Smooth muscle cell of the brain vasculature (primary cell): ENCODE measurements at regions not wholly inside any gene's neighbourhood (a gene's known extent, or its start where the extent isn't known, plus 50 kb on each side); places are given as distances from the start of the nearest gene placed in this dataset.

ENCODE experiments used
- DNase-seq: peaks from one replicate; pipeline ENCODE4 v3.0.0-alpha.2; 2012; ENCODE audit warnings: low read depth, low spot score

DNA sequence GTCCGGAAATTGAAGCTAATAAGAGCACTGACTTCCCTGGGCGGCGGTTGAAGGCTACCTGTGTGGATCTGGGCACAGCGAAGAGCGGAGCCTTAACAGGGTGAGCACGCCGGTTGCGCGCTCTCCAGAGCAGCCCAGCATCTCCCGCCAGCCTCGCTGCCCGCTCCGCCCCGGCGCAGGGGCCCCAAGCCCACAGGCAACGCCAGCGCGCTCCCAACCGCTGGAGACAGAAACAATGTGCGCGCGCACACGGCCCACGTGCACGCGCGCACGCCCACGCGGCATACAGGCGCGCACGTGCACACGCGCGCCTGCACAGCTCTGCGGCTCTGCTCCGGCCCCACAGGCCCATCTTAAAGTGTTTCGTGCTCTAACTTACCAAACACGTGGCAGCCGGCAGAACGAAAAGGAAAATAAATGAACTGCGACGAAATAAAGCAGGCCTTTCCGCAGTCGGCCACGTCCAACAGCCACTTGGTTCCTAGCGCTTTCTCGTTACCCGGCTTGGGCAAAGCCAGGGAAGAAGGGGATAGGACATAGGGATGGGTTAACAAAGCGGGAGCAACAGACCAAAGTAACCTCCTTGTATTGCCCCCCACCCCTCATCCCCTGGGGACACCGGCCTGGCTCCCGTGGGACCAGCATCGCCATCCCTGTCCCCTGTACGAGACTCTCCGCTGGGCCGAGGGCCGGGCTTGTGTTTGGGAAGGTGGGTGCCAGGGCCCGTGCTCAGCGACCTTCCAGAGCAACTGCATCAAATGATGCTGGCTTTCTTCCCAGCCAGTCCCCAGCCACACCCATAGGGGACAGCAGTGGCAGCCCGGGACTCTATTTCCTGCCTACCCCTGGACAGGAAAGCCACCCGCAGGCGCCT, 203.7 kb downstream of the ABHD5 start:
- DNase-seq: peak; percentile 61

DNA sequence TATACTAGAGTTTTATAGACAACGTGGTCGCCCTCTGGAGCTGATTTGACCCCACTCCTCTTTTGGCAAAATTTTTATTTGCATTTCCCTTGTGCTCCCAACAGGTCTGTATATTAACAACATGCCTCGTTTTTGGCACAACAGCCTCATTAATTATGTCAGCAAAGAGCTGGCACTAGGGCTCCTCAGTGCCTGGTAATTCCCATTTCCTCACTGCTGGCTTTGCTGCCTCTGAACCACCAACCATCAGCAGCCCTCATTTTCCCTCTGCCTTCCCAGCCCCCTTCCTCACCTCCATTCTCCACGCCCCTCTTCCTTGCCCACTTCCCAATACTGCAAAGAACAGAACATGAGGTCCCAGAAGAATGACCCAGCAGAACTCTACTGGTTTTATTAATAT, 204.8 kb downstream of the ABHD5 start:
- DNase-seq: no peak

GRCh38 chr3:43902415-43902814, 211.7 kb downstream of the ABHD5 start:
- no peak for DNase-seq

DNA sequence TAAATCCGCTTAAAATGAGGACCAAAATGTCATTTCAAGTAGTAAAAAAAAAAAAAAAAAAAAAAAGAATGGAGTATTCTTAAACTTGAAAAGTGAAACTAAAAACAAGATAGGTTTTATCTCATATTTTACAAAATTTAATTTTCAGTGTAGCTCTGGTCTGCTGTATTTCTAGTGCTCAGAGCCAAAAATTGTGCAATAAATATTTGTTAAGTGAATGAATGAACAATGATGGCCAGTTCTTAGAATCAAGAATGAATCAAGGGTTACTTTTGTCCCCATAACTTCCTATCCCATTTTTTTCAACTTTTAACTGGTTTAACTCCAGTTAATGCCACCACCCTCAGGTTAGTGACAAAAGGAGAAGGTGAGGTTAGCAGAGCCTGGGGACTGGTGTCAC, 214.4 kb downstream of the ABHD5 start:
- DNase-seq: no peak

- DNase-seq: no peak
Measured at GRCh38 chr3:43906849-43907507, 216.2 kb downstream of the ABHD5 start.

DNA sequence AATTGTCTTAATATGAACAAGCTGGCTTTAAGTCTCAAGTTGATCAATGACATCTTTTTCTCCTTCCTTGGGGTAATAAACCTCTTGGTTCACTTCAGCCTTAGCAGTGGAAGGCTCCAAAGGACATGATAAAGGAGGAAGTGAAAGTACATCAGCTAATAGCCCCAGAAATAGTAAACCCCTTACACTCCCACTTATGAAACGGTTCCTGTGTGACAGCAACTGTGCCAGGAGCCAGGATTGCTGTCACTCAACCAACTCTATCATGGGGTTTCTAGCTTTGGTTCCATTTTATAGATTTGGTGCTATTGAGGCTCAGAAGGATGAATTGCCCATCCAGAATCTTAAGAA, 216.7 kb downstream of the ABHD5 start:
- no peak for DNase-seq

- DNase-seq: no peak
Measured at GRCh38 chr3:43908456-43908855, 217.7 kb downstream of the ABHD5 start.

DNA sequence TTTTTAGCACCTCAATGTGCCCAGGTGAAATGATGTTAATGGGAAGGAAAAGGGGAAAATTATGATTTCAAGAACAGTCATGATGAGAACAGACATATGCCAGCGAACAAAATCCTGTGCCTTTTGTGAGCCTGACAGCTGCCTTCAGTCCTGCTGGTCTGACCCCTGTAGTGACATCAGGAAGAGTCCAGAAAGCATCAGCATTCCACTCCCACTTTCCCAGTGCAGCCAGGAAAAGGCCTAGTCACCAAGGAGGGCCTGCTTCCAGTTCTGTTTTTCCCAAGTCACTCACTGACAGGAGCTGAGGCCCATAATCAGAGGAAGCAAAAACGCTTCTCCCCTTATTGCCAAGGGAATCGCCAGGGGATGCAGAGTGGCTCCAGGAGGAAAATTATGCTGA, 218.4 kb downstream of the ABHD5 start:
- DNase-seq: no peak

DNA sequence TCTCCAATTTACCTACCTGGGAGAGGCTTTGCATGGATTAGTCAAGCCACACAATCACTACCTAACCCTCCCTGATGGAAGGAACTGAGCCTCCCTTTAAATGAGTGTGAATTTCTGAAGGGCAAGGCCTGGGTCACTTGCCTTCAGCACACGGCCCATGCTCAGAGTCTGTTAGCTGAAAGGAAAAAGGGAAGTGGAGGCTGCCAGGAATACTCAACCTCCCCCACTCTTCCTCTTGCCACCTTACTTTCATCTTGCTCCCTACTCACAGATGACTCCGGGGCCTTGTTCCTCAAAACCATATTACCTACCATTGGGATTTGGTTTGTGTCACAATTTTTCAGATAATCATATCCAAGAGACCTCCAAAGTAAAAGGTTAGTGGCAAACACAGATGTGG, 220.0 kb downstream of the ABHD5 start:
- no peak for DNase-seq

GRCh38 chr3:43913036-43913948, 222.6 kb downstream of the ABHD5 start:
- no peak for DNase-seq

DNA sequence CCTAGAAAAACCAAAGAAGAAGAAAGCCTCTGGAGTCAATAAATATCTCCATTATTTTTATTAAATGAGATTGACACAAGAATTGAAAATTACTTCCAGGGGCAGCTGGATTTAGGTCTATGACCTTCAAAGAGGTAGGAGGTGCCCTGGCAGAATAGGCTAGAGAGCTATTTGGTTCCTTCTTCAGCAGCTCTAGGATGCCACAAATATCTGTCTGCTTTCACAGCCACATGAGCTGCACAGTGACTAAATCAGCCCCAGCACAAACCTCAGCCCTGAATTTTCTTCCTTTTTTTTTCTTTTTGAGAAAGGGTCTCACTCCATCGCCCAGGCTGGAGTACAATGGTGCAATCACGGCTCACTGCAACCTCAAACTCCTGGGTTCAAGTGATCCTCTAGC, 223.5 kb downstream of the ABHD5 start:
- DNase-seq: no peak

DNA sequence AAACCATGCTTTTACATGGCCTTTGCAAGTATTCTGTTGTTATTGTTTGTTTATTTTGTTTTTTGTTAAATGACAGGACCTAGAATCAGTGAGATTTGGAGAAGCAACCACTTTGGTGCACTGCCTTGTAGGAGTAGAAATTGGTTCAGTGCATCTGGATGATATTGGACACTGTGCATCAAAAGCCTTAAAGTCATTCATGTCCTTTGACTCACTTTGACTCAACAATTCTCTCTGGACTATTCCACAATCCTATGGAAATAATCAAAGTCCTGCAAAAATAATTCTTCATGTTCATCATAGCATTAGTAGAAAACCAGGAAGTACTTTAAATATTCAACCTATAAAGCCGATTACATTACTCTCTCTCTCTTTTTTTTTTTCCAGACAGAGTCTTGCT, 224.8 kb downstream of the ABHD5 start:
- DNase-seq: no peak

DNA sequence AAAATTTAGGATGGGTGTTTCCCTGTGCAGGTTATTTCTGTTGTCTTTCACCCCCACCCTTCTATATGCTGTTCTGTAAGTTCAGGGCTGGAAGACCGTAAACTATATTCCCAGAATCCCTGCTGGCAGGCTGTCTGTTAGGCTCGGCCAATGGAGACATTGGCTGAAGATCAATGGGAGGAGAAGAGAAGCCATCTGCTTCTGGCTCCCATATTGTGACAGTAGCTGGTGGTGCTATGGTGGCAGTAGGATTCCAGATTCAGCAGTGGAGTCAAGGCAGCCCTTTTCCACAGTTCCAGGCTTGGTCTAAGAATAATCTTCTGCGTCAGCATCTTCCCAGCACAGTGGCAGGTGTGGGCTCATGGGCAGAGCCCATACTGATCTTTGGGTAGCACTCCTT, 226.6 kb downstream of the ABHD5 start:
- DNase-seq: no peak

DNA sequence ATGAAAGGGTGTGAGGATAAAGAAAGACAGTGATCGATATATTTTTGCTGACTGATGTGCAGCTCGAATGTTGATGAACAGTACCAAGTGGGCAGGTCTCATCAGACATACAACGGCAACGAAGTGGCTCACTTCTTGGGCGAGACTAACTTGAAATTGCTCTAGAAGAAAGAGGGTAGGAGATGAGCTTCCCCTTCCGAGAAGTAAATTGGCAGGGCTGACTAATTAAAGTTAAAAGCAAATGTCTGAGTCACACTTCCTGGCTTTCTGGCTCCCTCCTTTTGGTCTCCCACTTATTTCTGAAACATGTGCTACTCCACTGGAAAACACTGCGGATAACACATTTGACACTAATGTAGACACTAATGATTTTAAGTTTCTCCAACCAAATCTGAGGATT, 228.3 kb downstream of the ABHD5 start:
- no peak for DNase-seq

DNA sequence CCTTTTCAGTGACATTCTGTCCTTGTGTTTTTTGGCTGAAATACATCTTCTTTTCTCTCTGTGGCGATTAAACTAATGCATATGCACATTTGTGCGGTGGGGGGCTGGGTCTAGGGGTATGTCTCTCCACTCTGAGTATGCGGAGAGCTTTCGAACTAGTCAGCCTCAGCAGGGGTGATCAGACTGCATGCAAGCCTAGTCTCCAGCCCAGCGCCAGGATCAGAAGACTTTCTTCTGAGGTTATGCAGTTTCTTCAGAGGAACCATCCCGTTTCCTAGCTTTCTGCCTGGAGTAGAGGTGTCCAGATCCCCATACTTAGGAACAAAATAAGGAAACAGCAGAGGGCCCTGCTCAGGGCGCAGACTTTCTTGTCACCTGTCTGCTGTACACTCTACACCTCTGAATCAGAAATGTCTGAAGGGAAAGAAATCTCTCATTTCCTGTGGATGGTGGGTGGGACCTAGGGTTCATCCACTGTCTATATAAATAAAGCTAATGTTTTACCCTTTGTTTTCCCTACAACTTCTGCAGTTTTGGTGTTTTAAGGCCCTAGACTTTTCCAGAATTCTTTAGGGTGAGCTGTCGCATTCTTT, 230.4 kb downstream of the ABHD5 start:
- DNase-seq: peak; percentile 31

DNA sequence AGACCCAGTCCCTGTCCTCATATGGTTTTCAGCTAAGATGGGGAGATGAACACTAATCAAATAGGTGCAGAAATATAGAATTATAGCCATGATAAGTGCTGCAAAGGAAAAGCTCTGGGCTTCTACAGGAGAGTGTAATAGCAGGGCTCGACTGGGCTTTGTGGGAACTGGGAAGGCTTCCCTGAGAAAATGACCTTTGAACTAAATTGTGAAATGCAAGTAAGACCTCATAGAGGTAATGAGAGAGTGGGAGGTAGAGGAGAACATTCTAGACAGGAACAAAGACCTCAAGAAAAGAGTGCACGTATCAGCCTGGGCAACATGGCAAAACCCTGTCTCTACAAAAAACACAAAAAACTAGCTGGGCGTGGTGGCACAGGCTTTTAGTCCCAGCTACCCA, 231.6 kb downstream of the ABHD5 start:
- DNase-seq: no peak

GRCh38 chr3:43923104-43923882, 232.6 kb downstream of the ABHD5 start:
- no peak for DNase-seq

DNA sequence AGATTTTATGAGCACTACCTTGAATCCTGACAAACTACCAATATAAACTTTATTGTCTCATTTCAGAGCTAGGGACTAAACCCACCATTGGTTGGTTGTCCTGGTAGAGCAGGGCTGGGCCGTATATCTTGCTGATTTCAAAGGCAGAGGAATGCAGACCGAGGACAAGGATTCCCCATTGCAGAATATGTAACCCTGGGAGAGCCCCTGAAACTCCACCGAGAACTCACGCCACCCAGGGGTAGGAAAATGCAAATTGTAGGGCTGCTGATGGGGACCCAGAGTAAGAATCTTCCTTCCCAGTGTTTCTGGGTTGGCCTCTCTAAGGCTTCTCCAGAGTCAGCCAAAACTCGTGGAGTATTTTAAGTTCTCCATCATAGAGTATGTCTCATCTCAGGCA, 235.3 kb downstream of the ABHD5 start:
- no peak for DNase-seq

- DNase-seq: no peak
Measured at GRCh38 chr3:43932921-43933320, 242.2 kb downstream of the ABHD5 start.

DNA sequence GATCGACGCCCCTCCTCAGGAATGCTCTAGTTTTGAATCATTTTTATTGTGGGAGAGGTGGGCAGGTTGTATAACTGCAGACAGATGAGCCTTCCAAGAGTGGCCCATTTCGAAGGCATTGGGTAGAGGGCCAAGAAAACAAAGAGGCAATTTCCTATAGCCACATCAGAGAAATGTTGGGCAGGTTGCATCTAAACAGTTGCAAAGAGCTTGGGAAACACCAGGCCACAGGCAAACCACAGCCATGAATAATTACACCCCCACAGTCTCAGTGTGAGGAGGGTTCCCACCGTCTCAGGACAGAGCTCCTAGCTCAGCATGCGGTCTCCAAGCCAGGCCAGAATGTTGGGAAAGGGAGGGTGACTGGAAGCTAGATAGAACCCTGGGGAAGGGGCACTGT, 257.3 kb downstream of the ABHD5 start:
- no peak for DNase-seq

DNA sequence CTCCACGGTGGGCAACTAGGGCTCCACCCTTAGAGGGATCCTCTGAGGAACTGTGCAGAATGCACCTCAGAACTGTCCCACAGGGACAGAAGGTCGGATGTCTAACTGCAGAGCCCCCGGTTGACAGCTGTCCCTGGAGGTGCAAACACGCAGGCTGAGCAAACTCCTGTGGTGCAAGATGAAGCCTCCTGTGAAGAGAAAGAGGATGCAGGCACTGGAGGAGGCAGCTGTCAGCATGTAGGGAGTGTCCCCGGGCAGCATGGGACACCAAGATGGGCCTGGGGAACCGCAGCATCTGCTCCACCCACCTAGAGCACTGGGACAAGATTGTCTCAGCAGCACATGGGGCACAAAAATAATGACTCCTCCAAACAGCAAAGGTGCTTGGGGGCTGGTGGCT, 258.9 kb downstream of the ABHD5 start:
- no peak for DNase-seq
